Left kidney (tissue), 1 donor: ENCODE measurements at regions not wholly inside any gene's neighbourhood (a gene's known extent, or its start where the extent isn't known, plus 50 kb on each side); places are given as distances from the start of the nearest gene placed in this dataset.

Experiments used
- DNase-seq: peaks from one replicate; pipeline ENCODE4 v3.0.0-alpha.2; 2013

DNA sequence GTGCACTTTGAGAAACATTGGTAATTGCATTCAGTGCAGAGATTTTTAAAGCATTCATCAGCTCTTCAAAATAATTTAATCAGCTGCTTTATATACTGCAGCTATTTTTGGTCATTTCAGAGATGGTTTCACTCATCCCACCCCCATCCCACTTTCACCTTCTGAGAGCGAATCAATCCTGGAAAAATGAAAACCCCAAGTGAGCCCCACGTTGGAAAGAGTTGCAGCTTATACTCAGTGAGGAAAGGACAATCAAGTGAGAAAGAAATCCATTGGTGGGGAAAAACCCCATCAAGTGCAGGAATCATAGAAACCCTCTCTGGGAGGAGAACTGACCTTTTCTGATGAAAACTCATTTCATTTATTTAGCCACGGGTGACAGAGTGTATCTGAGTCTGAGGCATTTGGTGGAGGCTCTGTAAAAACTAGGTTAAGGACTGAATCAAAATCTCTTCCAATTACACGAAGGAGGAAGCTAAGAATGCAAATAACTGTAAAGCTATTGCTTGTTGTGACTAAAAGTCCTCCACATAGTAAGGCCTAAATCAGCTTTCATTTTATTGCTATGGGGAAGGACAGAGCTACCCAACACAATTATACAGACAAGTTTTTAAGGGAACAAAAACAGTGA lies 240.4 kb upstream of the PGRMC2 start:
- DNase-seq: no peak

DNA sequence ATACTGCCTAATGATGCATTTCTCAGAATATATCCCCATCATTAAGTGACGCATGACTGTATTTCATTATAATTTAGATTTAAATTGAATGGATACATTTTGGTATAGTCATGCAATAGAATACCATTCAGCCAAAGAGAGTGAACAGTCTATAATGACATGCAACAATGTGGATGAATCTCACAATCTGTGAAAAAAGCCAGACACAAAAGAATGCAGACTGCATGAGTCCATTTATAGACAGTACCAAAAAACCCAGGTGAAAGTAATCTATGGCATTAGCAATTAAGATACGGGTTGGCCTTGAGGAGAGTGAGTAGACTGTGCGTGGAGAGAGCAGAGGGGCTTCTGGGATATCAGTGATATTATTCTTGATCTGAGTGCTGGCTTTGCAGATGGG lies 239.7 kb upstream of the PGRMC2 start:
- no peak for DNase-seq

DNA sequence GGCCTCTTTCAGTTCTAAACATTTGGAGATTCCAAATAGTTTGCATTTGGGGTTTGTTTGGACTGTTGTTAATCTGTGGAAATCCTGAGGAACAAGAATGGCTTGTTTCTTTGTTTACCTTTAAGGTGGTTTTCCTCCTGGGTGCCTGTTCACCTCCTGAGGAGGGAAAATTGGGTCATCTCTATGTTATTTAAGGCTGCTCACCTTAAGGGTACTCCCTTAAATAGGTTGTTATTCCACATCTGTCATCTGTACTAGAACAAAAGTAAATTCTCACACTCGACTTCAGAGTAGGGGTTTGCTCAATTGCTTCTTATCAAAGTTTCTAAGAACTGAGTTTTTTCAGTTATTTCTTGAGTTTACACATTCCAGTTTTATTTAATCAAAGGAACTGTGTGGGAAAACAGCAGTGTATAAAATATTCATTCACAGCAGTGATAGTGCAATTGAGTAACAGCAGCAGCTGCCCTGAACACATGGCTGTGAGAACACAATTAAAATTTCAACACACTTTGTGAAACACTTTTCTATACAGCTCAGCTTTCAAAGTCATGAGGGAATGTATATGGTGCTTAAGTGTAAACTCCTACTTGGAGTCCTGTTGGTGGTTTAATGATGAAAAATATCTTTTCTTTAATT lies 238.5 kb upstream of the PGRMC2 start:
- no peak for DNase-seq

DNA sequence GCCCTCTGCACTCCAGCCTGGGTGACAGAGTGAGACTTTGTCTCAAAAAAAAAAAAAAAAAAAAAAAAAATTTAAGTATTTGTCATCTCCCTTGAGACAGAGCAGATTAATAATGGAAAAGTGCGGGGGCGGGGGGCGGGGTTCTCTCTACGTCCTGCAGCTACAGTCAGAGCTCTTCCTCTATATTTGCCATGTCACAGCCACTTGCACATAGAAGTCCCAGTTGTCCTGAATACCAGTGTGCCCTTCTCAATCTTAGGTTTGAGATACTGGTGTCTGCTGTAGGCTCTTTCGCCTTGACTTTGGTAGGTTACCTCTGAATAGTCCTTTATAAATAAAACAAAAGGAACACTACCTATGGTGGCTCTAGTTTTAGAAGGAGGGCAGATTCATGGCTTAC lies 237.8 kb upstream of the PGRMC2 start:
- no peak for DNase-seq

DNA sequence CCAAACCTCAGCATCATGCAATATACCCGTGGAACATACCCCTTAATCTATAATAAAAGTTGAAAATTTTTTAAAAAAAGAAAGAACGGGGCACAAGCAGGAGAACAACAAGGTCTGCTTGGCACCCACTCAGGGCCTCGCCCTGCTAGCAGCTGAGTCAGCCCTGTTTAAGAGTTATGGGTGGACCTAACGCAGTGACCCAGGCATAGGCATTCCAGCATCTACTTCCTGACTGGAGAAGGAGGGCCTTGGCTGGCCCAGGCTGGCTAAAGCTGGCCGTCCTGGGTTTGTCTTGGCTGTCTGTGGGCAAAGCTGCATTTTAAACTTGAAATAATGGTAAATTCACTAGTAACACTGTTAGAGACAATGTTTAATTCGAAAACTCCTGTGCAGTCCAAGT lies 236.7 kb upstream of the PGRMC2 start:
- no peak for DNase-seq

DNA sequence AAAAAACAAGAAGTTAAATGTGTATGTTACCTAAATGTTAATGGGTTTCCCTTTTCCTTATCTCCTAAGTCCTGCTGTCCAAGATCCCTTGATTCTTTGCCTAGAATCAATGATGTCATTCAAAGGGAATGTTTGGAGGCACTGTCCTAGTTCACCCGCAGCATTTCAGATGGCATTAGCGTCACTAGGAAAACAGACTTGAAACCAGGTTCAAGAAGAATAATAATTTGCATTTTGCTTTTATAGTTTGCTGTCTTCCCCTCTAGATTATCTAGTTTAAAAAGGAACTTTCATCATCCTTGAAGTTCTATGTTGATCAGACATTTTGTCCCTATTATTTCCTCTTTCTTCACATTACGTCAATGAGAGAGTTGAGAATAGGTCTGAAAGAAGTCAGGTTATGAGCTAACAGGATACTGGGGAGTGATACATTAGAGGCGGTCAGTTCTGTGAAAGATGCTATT lies 234.1 kb upstream of the PGRMC2 start:
- no peak for DNase-seq

DNA sequence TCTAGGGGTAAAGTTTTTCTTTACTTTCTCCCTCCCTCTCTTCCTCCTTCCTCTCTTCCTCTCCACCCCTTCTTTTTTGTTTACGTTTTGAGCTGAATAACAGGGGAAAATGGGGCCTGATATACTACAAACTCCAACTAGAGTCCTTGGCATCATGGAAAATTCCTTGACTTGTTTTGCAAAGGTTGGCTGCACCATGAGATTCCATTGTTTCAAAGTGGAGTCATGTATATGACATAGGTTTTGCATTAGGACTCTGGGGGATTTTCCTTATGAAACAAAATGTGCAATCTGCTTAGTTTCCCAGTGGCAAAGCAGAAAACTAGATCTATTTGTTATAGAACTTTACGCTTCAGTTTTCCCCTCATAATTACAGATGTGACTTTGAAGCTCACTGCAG lies 233.5 kb upstream of the PGRMC2 start:
- DNase-seq: no peak

DNA sequence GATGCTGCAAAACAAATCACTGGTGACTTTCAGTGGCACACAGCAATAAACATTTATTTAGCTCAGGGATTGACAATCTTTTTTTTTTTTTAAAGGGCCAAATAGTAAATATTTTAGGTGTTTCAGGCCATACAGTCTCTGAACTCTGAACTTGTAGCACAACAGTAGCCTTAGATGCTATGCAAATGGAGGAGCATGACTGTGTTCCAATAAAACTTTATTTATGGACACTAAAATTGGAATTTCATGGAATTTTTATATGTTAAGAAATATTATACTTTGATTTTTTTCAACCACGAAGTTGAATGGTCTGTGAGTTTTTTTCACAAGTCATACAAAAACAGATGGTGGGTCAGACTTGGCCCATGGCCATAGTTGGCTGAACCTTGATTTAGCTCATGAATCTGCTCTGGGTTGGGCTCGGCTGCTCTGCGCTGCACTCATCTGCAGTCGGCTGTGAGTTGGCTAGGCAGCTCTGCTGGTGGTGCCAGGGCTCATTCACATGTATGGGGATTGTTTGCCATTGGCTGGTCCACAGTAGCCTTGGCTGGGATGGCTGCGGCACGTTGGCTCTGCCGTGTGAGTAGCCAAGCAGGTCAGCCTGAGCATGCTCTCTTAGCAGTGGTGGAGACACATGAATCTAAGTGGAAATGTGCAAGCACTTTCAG lies 231.7 kb upstream of the PGRMC2 start:
- no peak for DNase-seq

- no peak for DNase-seq
Observed at GRCh38 chr4:128517739-128518510, 230.3 kb upstream of the PGRMC2 start.

- no peak for DNase-seq
Observed at GRCh38 chr4:128517096-128517738, 229.6 kb upstream of the PGRMC2 start.

DNA sequence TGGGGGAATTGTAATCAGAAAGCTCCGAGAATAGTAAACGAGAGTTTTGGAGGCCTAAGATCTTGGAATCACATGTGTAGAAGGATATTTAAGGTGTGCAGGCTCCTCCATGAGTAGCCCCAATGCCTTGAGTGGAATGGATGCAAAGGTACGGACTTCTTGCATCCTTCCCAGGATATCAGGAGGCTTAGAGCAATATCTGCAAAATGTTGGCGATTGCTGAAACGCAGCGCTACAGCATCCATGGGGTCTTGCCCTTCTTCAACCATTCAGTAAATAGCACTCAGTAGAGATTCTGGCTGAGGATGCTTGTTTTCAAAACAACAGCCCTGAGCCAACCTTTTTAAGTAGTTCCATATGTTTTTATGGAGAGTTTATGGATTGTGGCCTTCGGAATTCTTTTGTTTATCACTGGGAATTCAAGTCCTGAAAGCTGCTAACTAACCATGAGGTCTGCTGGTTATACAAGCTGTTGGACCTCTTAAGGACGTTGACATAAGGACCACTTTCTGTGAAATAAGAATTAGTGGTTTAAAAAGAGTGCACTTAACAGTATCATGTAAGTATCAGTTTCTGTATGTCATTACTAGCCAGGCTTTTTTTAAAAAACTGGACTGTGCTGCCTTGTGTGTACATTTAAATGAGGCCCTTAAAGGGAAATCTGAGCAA lies 228.8 kb upstream of the PGRMC2 start:
- no peak for DNase-seq

DNA sequence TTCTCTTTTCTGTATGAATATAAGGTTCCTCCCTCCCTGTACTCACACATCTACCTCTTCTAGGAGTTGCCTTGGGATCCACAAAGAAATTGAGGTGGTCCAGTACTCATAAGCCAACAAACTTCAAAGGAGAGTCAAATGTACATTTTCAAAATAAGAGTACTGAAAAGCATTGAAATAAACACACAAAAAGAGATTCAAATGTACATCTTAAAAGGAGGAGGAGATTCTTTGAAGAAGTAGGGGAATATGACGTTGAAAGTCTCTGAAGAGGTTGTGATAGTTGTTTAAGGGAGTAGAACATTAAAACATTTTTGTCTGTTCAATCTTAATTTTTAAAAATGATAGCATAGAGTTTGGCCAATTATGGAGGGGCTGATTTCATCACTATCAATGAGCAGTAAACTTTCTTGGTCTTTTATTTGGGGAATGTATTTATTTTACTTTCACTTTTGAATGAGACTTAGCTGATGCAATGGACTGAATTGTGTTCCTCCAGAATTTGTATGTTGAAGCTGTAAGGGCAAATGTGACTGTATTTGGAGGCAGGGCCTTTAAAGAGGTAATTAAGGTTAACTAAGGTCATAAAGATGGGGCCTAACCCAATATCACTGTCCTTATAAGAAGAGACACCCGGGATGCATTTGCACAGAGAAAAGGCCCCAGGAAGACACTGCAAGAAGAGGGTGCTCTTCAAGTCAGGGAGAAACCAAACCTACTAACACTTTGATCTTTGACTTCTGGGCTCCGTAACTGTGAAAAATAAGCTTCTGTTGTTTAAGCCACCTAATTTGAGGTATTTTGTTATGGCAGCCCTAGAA lies 226.3 kb upstream of the PGRMC2 start:
- DNase-seq: no peak

- no peak for DNase-seq
Observed at GRCh38 chr4:128512767-128513322, 225.2 kb upstream of the PGRMC2 start.

DNA sequence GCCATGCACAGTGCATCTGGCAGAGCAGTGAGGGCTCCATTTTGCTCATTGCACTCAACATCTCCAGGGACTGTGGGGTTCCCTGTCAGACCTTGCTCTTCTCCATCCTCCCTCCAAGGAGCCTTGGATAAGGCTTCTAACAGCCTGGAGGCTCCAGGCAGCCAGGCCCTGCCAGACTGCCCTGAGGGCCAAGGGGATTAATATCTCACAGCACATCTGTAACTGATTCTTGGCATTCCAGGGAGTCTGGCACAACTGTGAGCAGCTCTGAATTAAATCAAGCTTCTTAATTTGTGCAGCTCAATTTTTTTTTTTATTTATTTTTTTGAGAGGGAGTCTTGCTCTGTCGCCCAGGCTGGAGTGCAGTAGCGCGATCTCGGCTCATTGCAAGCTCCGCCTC lies 224.5 kb upstream of the PGRMC2 start:
- no peak for DNase-seq

- DNase-seq: no peak
Observed at GRCh38 chr4:128510850-128511249, 223.2 kb upstream of the PGRMC2 start.

DNA sequence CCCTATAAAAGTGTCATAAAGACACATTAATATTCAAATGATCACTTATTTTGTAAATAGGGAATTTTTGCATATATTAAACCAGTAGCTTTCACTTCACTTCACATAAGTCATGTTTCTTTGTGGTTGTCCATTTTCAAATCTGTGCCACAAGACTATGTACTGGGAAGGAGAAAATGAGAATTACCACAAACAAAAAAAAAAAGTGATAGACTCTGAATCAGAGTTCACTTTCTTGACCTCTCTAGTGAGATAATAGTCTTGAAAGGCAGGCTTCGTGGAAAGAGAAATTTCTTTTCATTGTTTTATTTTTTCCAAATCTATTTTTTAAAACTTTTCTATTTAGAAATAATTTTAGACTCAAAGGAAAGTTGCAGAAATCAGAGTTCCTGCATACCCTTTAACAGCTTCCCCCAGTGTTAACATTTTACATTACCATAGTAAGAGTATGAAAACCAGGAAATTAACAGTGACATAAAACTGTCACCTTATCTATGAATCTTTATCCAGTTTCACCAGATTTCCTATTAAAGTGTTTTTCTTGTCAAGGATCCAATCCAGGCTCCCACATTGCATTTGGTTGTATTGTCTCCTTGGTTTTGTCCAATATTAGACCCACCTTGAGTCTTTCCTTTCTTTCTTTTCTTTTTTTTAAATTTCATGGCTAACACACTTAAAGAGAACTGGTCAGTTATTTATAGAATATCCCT lies 215.4 kb upstream of the PGRMC2 start:
- DNase-seq: no peak

DNA sequence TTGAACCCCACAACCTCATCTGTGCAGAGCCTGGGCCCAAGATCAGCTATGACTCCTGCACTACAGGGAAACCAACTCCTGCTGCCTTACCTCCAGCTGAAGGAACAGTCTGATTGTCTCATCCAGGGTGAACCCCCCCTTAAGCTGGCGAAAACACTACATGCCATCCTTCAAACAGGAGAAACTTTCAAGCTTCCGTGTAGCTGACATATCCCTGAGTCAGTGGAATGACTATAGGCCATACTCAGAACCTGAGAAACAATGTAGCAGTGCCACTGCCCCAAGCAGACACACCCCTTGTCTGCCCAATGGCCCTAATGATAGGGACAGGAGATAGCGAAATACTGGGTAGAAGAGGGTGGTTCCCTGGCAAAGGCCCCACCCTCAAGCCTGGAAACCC lies 213.6 kb upstream of the PGRMC2 start:
- DNase-seq: no peak

DNA sequence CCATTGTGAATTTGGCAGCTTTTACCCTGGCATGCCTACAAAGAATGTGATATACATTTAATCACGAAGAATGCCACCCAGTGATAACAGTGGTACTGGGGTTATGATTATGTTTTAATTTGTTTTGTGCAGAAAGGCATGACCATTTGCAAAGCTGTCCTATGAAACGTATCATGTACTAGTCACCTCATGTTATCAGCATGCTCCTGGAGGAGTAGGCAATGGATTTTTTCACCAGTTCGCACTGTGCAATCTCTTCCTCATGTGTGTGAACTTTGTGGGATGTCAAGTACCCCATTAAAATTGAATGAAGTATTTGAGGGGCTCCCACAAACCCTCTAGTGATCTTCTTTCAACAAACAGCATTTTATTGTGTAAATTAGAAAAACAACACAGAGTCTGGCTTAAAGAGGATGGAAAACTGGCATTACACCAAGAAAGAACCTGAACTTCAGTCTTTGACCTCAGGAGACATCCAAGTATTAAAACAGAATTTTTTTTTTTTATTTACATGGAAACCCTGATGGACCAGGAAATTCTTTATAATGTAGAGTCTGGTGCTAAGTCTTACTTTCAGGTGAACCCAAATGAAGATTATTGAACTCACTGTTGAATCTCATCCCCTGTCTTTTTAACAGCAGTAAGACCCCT lies 200.6 kb upstream of the PGRMC2 start:
- DNase-seq: no peak

GRCh38 chr4:128484896-128485295 lies 197.3 kb upstream of the PGRMC2 start:
- no peak for DNase-seq
